ENCODE measurements at regions not wholly inside any gene's neighbourhood (a gene's known extent, or its start where the extent isn't known, plus 50 kb on each side); places are given as distances from the start of the nearest gene placed in this dataset.

GRCh38 chr9:79255651-79256260 lies 316.0 kb upstream of the TLE4 start:
- CTCF ChIA-PET: interaction anchor here (1.0 kb wide), 1 partner anchor 653 kb away, joined by 3 read pairs; no protein-coding TSS in a partner anchor
- TF ChIP-seq CTCF (IDR thresholded peaks at IDR 0.05): no peak
- H3K27ac Mint-ChIP-seq: no peak overlapping the region
- peaks cover 12% of the 10 kb centered on the region for H3K27me3 Mint-ChIP-seq
- DNase-seq: no peak
- no peak overlapping the region for H3K4me3 Mint-ChIP-seq
- intact Hi-C loops (cut with micrococcal nuclease): no loop called here
- POLR2A ChIA-PET: no interaction called here
- no peaks in the 10 kb centered on the region for H3K9me3 Mint-ChIP-seq
- no peak for ATAC-seq (ENCODE audit: low read depth)
- no peaks in the 10 kb centered on the region for H3K36me3 Mint-ChIP-seq (ENCODE audit: low read depth)
- H3K4me1 Mint-ChIP-seq: no peaks in the 10 kb centered on the region

- DNase-seq (no peak), ATAC-seq (ENCODE audit: low read depth) (no peak)
- Mint-ChIP-seq H3K36me3 (ENCODE audit: low read depth) (no peaks in the 10 kb centered on the region), H3K9me3 (no peaks in the 10 kb centered on the region), H3K27me3 (peaks cover 21% of the 10 kb centered on the region), H3K27ac (no peak overlapping the region), H3K4me1 (no peaks in the 10 kb centered on the region), H3K4me3 (no peak overlapping the region)
- CTCF ChIA-PET: no interaction called here
- intact Hi-C loops (cut with micrococcal nuclease): no loop called here
- no peak for TF ChIP-seq CTCF (IDR thresholded peaks at IDR 0.05)
- POLR2A ChIA-PET: no interaction called here
Measured at GRCh38 chr9:79256691-79257213, 315.0 kb upstream of the TLE4 start.

GRCh38 chr9:79257228-79257781 lies 314.5 kb upstream of the TLE4 start:
- no peak overlapping the region for H3K4me3 Mint-ChIP-seq
- intact Hi-C loops (cut with micrococcal nuclease): no loop called here
- ChIA-PET POLR2A (no interaction called here), CTCF (no interaction called here)
- H3K27me3 Mint-ChIP-seq: peaks cover 23% of the 10 kb centered on the region
- DNase-seq: no peak
- H3K36me3 Mint-ChIP-seq (ENCODE audit: low read depth): no peaks in the 10 kb centered on the region
- no peak for ATAC-seq (ENCODE audit: low read depth)
- H3K9me3 Mint-ChIP-seq: no peaks in the 10 kb centered on the region
- no peak for TF ChIP-seq CTCF (IDR thresholded peaks at IDR 0.05)
- no peaks in the 10 kb centered on the region for H3K4me1 Mint-ChIP-seq
- H3K27ac Mint-ChIP-seq: no peak overlapping the region

- no peak overlapping the region for H3K4me3 Mint-ChIP-seq
- DNase-seq: no peak
- TF ChIP-seq CTCF (IDR thresholded peaks at IDR 0.05): no peak
- H3K27me3 Mint-ChIP-seq: peaks cover 26% of the 10 kb centered on the region
- H3K4me1 Mint-ChIP-seq: no peaks in the 10 kb centered on the region
- ChIA-PET POLR2A (no interaction called here), CTCF (no interaction called here)
- peaks cover 2% of the 10 kb centered on the region for H3K9me3 Mint-ChIP-seq
- no peaks in the 10 kb centered on the region for H3K36me3 Mint-ChIP-seq (ENCODE audit: low read depth)
- no peak overlapping the region for H3K27ac Mint-ChIP-seq
- no peak for ATAC-seq (ENCODE audit: low read depth)
- intact Hi-C loops (cut with micrococcal nuclease): no loop called here
Measured at GRCh38 chr9:79257790-79258351, 313.9 kb upstream of the TLE4 start.

GRCh38 chr9:79259858-79260257 lies 311.9 kb upstream of the TLE4 start:
- Mint-ChIP-seq H3K27ac (no peak overlapping the region), H3K36me3 (ENCODE audit: low read depth) (no peaks in the 10 kb centered on the region), H3K4me3 (no peak overlapping the region), H3K4me1 (no peaks in the 10 kb centered on the region), H3K27me3 (peaks cover 37% of the 10 kb centered on the region), H3K9me3 (peaks cover 5% of the 10 kb centered on the region)
- POLR2A ChIA-PET: no interaction called here
- no peak for DNase-seq
- TF ChIP-seq CTCF (IDR thresholded peaks at IDR 0.05): no peak
- intact Hi-C loops (cut with micrococcal nuclease): no loop called here
- no peak for ATAC-seq (ENCODE audit: low read depth)
- CTCF ChIA-PET: no interaction called here
